Fibroblast of lung (primary cell): ENCODE measurements at regions not wholly inside any gene's neighbourhood (a gene's known extent, or its start where the extent isn't known, plus 50 kb on each side); places are given as distances from the start of the nearest gene placed in this dataset.

Experiments
- DNase-seq, 2 donors: peaks; one replicate each; pipeline versions ENCODE4 v3.0.0 to v3.0.0-alpha.2; 2010; ENCODE audit warnings: low read depth in 2 of 2
- H2AFZ ChIP-seq: 2 replicates; pipeline ENCODE4 v1.5.1; 2012; ENCODE audit warnings: low read length, control low read depth, inconsistent platforms
- H3K27ac ChIP-seq: 2 replicates; pipeline ENCODE4 v1.5.1; 2011; ENCODE audit warnings: low read length, control low read depth; ENCODE audit not compliant: insufficient read depth
- H3K27me3 ChIP-seq: 2 replicates; pipeline ENCODE4 v1.5.1; 2011; ENCODE audit warnings: mild to moderate bottlenecking, low read length; ENCODE audit not compliant: control insufficient read depth, insufficient read depth
- H3K36me3 ChIP-seq: 2 replicates; pipeline ENCODE4 v1.5.1; 2011; ENCODE audit warnings: low read length; ENCODE audit not compliant: control insufficient read depth, insufficient read depth
- H3K4me1 ChIP-seq: 2 replicates; pipeline ENCODE4 v1.5.1; 2011; ENCODE audit warnings: low read length; ENCODE audit not compliant: control insufficient read depth, insufficient read depth; ENCODE audit errors: extremely low read depth
- H3K4me2 ChIP-seq: 2 replicates; pipeline ENCODE4 v1.5.1; 2011; ENCODE audit warnings: low read length, control low read depth; ENCODE audit not compliant: insufficient read depth; ENCODE audit errors: extremely low read depth
- H3K4me3 ChIP-seq, 4 experiments: fragments of 200-600 bp in 1 of 4; sonication (generic) in 1 of 4; replicated peaks in 1 of 4; 2 replicates each; pipeline ENCODE4 v1.5.1; 2011 to 2016; ENCODE audit warnings: low read length in 4 of 4, low read depth in 3 of 4, mild to moderate bottlenecking in 3 of 4, control low read depth in 2 of 4, inconsistent platforms in 1 of 4, mixed read lengths in 1 of 4; ENCODE audit not compliant: insufficient read depth in 1 of 4; ENCODE audit errors: control extremely low read depth in 1 of 4
- H3K79me2 ChIP-seq: 2 replicates; pipeline ENCODE4 v1.5.1; 2012; ENCODE audit warnings: mild to moderate bottlenecking, low read length, inconsistent platforms; ENCODE audit not compliant: control insufficient read depth, insufficient read depth
- H3K9ac ChIP-seq: 2 replicates; pipeline ENCODE4 v1.5.1; 2011; ENCODE audit warnings: mild to moderate bottlenecking, low read length, control low read depth; ENCODE audit not compliant: insufficient read depth
- H3K9me3 ChIP-seq: 2 replicates; pipeline ENCODE4 v1.5.1; 2012; ENCODE audit warnings: low read depth, low read length; ENCODE audit not compliant: control insufficient read depth, insufficient read depth
- H4K20me1 ChIP-seq: 2 replicates; pipeline ENCODE4 v1.5.1; 2011; ENCODE audit warnings: low read length; ENCODE audit not compliant: control insufficient read depth, insufficient read depth; ENCODE audit errors: extremely low read depth
- CTCF ChIP-seq, 2 donors: IDR thresholded peaks in 1 of 2; conservative IDR thresholded peaks in 1 of 2; 1 replicate in 1 of 2; 2 replicates in 1 of 2; pipeline ENCODE4 v1.5.1; 2011 to 2012; ENCODE audit warnings: low read length in 2 of 2, control low read depth in 1 of 2, inconsistent platforms in 1 of 2, low read depth in 1 of 2, mild to moderate bottlenecking in 1 of 2
- EZH2 ChIP-seq: IDR thresholded peaks from 2 replicates; pipeline ENCODE4 v1.5.1; 2012; ENCODE audit warnings: low read length, control low read depth, mild to moderate bottlenecking; ENCODE audit errors: missing control alignments

- H3K4me3 ChIP-seq = no peak overlapping the region
- H3K27me3 ChIP-seq = no peaks in the 10 kb centered on the region
- TF ChIP-seq EZH2 (no peak), CTCF (conservative IDR thresholded peaks at IDR 0.05 in 1 of 2, IDR thresholded peaks at IDR 0.05 in 1 of 2; ENCODE audit: low read depth in 1 of 2, low read length in 2 of 2) (no peak)
- H4K20me1 ChIP-seq = no peaks in the 10 kb centered on the region
- H3K4me2 ChIP-seq = no peak overlapping the region
- H3K4me1 ChIP-seq = peaks cover 20% of the 10 kb centered on the region
- H3K9ac ChIP-seq = no peak overlapping the region
- H3K27ac ChIP-seq = peak overlapping the region; percentile 82
- H3K36me3 ChIP-seq = no peaks in the 10 kb centered on the region
- H3K79me2 ChIP-seq = no peaks in the 10 kb centered on the region
- H2AFZ ChIP-seq = no peak overlapping the region
- peak; percentile 87 to 93 for DNase-seq
- H3K9me3 ChIP-seq = no peaks in the 10 kb centered on the region
Observed at GRCh38 chr5:96297290-96297689, 135.8 kb downstream of the PCSK1 start.

- H3K27me3 ChIP-seq = no peaks in the 10 kb centered on the region
- H3K79me2 ChIP-seq = no peaks in the 10 kb centered on the region
- no peak for DNase-seq
- H3K9ac ChIP-seq = no peak overlapping the region
- H4K20me1 ChIP-seq = no peaks in the 10 kb centered on the region
- no peak overlapping the region for H2AFZ ChIP-seq
- TF ChIP-seq CTCF (conservative IDR thresholded peaks at IDR 0.05 in 1 of 2, IDR thresholded peaks at IDR 0.05 in 1 of 2; ENCODE audit: low read depth in 1 of 2, low read length in 2 of 2) (no peak), EZH2 (no peak)
- no peaks in the 10 kb centered on the region for H3K36me3 ChIP-seq
- peak overlapping the region; percentile 20 for H3K4me2 ChIP-seq
- peaks cover 20% of the 10 kb centered on the region for H3K4me1 ChIP-seq
- peak overlapping the region; percentile 78 for H3K27ac ChIP-seq
- H3K4me3 ChIP-seq = no peak overlapping the region
- no peaks in the 10 kb centered on the region for H3K9me3 ChIP-seq
Observed at GRCh38 chr5:96294884-96295202, 138.2 kb downstream of the PCSK1 start.

GRCh38 chr5:96293966-96294883, 138.8 kb downstream of the PCSK1 start:
- peak; percentile 37 to 56 for DNase-seq
- Histone ChIP-seq H3K27me3 (no peaks in the 10 kb centered on the region), H3K4me3 (no peak overlapping the region), H3K9me3 (no peaks in the 10 kb centered on the region), H3K9ac (no peak overlapping the region), H3K79me2 (no peaks in the 10 kb centered on the region), H4K20me1 (no peaks in the 10 kb centered on the region), H3K4me2 (peak overlapping the region; percentile 20), H3K4me1 (peaks cover 19% of the 10 kb centered on the region), H3K36me3 (no peaks in the 10 kb centered on the region), H3K27ac (peak overlapping the region; percentile 78), H2AFZ (no peak overlapping the region)
- TF ChIP-seq CTCF (conservative IDR thresholded peaks at IDR 0.05 in 1 of 2, IDR thresholded peaks at IDR 0.05 in 1 of 2; ENCODE audit: low read depth in 1 of 2, low read length in 2 of 2) (no peak), EZH2 (no peak)
